ENCODE measurements at regions not wholly inside any gene's neighbourhood (a gene's known extent, or its start where the extent isn't known, plus 50 kb on each side); places are given as distances from the start of the nearest gene placed in this dataset.

DNA sequence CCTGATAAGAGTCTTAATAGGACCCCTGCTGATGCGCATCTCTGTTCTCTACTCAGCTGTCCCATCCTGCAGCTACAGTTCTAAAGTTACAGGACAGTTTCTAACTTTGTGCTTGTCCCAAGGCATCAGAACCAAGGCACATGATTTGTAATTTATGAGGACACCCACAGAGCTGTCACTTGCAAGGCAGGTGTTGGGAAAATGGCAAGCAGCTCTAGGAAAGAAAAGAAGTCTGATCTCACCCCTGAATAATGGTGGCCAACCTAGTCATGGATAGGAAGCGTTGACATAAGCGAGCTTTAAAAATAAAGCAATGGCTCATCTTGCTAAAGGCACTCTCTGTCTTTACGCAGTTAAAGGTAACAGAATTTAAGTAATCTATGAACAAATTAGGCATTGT is 127.6 kb upstream of the VGLL2 start:
- FAIRE-seq: no peak
- no peak for TF ChIP-seq CTCF (IDR thresholded peaks at IDR 0.05; ENCODE audit: insufficient read depth, missing control alignments)

DNA sequence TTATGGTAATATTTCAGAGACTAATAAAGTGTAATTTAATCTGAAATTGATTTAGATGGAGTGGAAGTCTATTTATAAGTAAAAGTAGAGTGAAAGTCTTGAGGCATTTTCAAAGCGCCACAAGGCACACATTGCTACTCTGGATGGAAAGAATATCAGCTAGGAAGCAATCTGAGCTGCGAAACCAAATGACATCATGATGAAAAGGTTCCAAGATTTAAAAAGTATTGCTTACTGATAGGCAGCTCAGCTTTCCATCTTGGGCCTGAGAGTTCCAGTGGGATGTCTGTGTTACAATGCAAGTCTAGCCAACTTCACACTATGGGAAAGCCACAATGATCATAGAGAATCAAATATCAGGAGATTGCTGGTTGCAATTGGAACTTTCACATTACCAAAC is 126.9 kb upstream of the VGLL2 start:
- TF ChIP-seq CTCF (IDR thresholded peaks at IDR 0.05; ENCODE audit: insufficient read depth, missing control alignments): no peak
- no peak for FAIRE-seq
- no peak for DNase-seq (ENCODE audit: insufficient read length, low spot score)

More for the DNA sequence above, 127.6 kb upstream of the VGLL2 start:
- DNase-seq (ENCODE audit: insufficient read length, low spot score): no peak

DNA sequence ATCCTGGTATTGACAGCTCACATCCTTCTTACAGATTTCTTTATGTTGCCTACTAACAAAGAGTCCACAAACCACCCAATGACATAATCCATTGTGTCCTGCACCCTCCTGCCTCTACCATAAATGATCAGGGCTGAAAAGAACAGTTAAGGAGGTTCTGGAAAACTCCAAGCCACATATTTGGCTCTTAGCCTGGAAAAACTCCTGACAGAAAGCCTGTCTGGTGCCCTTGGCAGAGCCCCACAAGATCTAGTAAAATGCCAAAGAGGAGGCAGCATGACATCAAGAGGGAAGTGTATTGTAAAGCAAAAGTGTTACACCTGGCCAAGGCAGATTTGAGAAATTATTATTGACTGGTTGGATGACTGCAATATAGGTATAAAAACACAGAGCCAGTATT is 126.4 kb upstream of the VGLL2 start:
- no peak for FAIRE-seq
- no peak for TF ChIP-seq CTCF (IDR thresholded peaks at IDR 0.05; ENCODE audit: insufficient read depth, missing control alignments)
- DNase-seq (ENCODE audit: insufficient read length, low spot score): no peak

GRCh38 chr6:117142142-117142541 is 123.2 kb upstream of the VGLL2 start:
- no peak for DNase-seq (ENCODE audit: insufficient read length, low spot score)
- no peak for FAIRE-seq
- TF ChIP-seq CTCF (IDR thresholded peaks at IDR 0.05; ENCODE audit: insufficient read depth, missing control alignments): no peak

DNA sequence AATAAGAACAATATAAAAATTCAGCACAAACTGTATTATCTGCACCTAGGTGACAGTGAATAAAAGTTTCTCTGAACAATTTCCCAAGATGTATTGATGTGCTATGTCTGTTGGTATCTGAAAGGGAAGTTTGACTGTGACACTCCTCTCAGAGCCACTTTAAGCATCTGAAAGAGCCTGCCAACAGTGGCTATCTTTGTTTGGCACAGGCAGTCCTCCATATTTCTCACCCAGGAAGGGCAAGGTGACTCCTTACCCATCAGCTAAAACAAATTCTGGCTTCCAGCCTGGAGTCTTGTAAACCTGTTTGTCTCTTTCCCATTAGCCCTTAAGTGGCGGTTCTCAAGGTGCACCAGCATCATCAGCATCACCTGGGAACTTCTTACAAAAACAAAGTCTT is 122.4 kb upstream of the VGLL2 start:
- FAIRE-seq (no peak), DNase-seq (ENCODE audit: insufficient read length, low spot score) (no peak)
- TF ChIP-seq CTCF (IDR thresholded peaks at IDR 0.05; ENCODE audit: insufficient read depth, missing control alignments): no peak

DNA sequence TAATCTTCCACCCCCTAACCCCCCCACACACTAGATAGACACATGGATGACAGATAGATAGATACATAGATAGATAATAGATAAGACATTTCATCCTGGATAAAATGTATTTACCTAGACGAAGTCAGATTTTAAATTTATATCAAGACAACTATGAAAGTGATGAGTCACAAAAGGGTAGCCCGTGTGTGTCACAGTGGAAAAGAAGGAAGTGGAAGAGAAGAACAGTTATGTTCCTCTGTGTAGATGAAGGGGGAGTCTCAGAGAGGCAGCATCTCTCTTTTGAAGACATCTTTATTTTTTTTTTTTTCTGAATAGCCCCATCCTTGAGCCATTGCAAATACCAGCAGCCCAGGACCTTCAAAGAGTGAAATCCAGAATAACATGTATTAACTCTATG is 121.7 kb upstream of the VGLL2 start:
- DNase-seq (ENCODE audit: insufficient read length, low spot score) (no peak), FAIRE-seq (no peak)
- no peak for TF ChIP-seq CTCF (IDR thresholded peaks at IDR 0.05; ENCODE audit: insufficient read depth, missing control alignments)

DNA sequence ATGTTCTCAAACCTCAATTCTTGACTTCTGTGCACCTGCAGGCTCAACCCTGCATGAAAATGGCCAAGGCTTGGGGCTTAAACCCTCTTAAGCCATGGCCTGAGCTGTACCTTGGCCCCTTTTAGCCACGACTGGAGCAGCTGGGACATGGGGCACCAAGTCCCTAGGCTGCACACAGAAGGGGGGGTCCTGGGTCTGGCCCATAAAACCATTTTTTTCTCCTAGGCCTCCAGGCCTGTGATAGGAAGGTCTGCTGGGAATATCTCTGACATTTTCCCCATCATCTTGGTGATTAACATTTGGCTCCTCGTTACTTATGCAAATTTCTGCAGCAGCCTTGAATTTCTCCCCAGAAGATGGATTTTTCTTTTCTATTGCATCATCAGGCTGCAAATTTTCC is 119.4 kb upstream of the VGLL2 start:
- DNase-seq (ENCODE audit: insufficient read length, low spot score) (no peak), FAIRE-seq (no peak)
- TF ChIP-seq CTCF (IDR thresholded peaks at IDR 0.05; ENCODE audit: insufficient read depth, missing control alignments): no peak

All from D721Med (cell line).